ENCODE measurements at regions not wholly inside any gene's neighbourhood (a gene's known extent, or its start where the extent isn't known, plus 50 kb on each side); places are given as distances from the start of the nearest gene placed in this dataset.

DNA sequence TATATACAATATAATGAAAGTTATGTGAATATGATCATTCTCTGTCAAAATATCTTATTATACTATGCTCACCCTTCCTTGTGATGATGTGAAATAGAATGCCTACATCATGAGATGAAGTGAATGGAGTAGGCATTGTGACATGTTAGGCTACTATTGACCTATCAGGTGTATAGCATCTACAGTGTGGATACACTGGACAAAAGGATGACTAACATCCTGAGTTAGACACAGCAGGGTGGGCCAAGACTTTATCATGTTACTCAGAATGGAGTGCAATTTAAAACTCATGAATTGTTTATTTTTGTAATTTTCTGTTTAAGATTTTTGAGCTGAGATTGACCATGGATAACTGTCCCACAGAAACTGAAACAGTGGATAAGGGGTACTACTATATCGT lies 53.4 kb upstream of the NAV3 start:
- DNase-seq = no peak

DNA sequence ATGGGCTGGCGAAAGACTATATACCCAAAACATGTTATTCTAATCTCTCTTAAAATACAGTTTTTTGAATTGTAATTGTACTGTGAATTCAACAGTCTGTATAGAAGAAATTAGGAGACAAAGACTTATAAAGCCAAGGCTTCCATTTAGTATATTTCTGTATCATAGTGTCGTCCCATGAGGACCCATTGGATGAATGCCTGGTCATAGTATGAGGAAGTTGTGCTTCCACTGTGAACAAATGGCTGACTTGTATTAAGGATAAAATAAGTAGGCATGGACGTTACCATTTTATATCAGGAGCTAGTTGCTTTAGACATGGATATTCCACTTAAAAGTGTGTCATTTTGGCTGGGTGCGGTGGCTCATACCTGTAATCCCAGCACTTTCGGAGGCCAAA lies 55.9 kb upstream of the NAV3 start:
- DNase-seq = no peak

DNA sequence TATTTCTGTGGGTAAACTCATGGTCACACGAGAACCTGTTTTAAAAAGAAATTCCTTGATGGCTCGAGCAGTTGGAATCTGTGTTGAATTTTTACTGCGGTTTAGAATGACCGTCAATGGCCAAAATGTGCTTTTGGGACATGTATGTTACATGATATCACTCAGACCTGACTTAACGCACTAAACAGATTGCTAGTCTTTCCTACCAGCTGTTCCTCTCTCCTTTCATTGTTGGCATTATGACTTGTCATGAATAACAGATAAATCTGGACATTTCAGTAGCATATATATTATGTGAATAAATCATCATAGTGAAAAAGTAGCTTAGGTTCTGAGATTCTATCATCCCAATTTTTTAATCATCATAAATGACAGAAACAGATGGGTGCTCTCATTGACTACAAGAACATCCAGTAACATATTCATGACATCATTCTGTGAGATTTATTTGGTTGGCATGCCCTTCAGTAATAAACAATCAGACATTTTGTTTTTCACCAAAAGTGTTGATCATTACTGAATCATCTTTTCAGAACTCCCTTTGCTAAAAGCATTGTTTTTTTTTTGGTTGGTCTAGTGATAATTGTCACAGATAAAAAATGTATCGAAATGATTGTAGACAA lies 57.9 kb upstream of the NAV3 start:
- DNase-seq = no peak

DNA sequence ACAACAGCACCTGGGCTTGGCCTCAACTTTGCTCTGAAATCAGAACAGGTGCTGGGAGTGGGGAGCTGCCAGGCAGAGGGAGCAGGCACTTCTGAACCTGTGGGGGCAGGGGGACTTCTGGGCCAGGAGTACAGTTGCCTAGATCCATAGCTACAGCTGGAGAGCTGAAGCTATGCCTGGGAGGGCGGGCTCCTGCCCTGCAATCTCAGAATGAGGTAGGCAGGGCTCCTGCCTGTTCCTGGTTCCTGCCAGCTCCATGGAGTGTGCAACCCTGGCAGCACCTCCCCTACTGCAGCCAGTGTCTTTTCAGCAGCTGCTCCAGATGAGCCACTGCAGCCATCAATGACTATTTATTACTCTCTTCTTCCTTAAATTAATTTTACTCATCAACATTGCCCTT lies 62.1 kb upstream of the NAV3 start:
- DNase-seq = no peak

DNA sequence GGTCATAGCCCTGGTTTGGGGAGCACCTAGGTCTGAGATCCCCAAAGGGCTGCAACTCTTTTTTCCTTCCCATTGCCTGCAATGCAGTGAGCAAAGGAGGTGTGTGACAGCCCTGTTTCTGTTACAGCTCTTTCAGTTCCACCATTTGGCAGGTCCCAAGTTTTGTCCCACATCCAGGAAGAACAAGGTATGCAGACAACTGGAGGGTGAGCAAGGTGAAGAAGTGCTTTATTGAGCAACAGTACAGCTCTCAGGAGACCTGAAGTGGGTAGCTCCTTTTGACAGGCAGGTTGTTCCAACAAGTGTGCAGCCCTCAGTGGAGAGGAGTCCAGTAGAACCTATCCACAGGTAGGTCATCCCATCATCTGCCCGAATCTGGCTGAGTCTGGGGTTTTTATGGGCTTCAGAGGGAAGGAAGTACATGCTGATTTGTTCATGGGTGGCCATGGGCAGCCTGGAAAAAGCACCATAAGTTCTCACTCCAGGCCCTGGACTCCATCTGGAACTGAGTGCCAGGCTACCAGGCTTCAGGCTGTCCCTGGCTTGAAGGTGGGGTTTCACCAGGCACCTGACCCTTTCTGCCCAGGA lies 62.8 kb upstream of the NAV3 start:
- no peak for DNase-seq

DNA sequence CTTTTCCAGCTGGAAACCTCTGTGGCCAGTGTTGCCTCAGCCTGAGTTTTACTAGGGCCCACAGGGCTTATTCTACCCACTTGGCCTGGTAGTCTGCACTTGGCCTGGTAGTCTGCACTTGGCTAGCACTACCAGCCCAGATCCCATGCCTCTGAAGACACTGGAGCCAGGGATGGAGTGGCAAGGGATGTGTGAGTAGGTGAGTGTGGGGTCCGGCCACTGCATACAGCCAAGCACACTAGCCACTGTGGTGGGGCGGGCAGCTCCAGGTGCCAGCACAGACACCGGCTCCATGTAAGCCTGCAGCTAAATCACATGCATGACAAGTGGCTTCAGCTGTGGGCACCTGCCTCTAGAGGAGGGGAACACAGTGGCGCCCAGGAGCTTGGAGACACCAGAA lies 63.4 kb upstream of the NAV3 start:
- DNase-seq = no peak

DNA sequence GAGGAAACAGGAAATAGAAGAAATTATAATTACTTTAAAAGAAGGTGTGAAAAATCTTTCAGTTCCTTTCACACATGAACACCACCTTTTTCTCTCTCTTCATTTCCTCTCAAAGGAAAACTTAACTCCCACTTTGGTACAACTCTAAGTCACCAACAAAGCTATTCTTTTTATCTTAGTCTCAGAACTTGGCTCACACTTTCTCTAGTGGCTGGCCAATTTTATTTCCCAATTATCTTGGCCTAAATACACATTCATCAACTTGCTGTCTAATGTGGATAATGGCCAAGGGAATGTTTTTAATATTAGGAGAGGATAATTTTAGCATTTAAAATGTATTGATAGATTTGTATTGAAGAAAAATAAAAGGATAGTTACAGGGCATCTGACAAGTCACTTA lies 64.5 kb upstream of the NAV3 start:
- DNase-seq = no peak

DNA sequence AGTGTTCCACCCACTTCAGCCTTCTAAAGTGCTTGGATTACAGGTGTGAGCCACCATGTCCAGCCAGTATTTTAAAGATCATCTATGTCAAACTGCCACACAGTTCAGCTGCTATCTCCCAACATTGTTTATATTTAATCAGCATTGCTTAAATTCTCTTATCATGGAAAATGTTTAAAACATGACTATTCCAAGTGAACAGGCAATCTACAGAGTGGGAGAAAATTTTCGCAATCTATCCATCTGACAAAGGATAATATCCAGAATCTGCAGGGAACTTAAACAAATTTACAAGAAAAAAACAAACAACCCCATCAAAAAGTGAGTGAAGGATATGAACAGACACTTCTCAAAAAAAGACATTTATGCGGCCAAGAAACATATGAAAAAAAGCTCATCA lies 69.4 kb upstream of the NAV3 start:
- DNase-seq = no peak

DNA sequence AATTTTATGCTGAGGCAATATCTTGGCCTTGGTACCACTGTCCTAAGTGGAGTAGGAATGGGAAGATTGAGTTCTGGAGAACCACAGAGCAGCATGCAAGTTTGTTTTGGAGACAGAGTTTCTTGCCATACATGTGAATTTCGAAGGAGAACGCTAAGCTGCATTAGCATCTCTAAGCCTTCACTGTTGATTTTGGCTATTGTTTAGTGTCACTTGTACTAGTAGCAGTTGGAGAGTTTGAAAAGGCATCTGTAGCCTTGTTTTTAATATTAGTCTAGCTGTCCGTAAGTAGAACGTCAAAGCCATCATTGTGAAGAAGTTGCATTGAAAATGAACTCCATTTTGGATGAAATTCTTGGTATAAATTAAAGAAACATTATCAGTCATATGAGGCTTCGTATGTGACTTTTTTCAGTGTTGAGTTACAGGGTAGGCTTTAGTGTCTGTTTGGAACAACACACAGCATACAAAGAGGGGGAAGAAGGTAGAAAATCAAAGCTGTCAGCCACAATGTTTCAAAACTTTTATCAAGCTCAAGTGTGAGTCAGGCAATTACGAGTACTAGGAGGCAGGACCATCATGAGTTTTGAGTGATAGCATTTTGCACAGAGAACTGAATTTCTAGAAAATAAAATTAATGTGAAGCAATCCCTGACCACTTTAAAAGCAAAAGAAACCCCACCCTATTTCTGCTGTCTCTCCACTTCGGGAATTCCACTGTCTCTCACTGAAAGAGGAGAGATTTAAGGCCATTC lies 70.2 kb upstream of the NAV3 start:
- no peak for DNase-seq

DNA sequence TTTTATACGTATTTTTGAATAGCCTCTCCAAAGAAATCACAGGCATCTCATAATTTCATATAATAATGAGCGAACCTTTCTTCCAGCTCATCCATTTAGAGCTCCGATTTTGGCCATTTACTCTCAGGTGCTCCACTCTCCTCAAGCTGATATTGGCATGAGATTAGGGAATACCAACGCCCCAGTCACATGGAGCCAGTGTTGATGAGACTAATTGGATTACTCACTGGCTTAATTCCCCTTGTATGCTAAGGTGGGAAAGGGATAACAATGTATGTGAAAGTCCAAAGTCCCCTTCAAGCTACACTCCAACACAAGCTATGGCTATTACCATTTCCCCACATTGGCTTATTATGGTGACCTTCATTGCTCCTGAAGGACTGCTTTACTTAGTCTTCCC lies 76.6 kb upstream of the NAV3 start:
- no peak for DNase-seq

DNA sequence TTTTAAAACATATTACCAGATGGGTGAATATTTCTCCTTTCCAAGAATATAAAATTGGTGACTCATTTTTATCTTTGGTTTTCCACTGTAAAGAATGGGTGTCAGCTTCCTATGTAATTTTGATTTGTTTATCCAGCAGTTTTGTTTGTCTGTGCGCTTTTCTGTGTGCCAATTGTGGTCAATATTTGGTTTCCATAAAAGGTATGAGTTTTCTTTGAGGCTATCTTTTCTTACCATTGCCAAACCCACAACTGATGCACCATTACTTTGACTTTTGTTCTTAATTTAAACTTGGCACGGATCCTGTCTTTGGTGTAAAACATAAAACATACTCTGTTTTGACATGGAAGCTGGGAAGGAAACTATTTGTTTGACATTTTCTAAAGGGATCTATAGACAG lies 78.8 kb upstream of the NAV3 start:
- DNase-seq = no peak

DNA sequence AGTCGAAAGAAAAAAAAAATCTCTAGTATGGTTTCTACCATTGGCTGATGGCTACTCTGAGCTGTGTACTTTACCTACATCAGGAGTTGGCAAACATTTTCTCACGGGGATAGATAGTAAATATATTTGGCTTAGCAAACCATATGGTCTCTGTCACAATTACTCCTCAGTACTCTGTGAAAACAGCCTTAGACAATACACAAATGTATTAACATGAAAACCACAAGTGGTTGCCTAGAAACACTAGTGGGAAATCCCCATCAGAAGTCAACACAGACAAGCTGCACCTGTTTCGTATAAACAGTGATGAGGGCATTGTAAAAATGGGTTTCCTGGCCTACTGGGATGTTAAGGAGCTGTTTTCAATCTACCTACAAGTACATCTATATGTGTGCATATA lies 84.6 kb upstream of the NAV3 start:
- no peak for DNase-seq

DNA sequence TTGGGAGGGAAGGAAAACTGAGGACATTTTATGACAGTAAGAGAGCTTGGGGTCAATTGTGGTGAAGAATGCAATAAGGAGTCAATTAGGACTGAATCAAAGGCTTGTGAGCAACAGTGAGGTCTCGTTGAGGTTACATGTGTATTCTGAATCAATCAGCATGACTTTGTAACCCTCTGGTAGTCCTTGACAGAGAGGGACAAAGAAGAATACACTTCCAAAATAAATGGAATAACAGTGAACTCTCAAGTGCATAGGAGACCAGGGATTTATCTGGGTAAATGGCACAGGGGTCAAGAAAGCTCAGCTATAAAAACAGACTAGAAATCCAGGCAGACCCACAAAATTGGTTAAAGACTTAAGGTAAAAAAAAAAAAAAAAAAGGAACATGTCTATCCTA lies 85.1 kb upstream of the NAV3 start:
- DNase-seq = no peak

DNA sequence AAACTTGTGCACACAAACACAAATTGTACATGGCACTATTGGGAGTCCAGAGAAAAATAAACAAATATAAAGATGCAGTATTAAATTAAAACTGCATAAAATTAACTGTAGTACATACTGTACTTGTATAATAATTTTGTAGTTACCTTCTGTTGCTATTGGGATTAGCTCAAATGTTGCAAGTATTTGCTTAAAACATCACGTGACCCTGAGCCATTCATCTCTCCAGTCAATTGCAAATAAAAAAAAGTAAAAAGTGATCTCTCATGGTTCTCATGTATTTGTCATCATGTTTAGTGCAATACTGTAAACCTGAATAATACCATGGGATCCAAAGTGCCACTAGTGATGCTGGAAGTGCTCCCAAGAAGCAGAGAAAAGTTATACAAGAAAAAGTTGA lies 88.1 kb upstream of the NAV3 start:
- no peak for DNase-seq

DNA sequence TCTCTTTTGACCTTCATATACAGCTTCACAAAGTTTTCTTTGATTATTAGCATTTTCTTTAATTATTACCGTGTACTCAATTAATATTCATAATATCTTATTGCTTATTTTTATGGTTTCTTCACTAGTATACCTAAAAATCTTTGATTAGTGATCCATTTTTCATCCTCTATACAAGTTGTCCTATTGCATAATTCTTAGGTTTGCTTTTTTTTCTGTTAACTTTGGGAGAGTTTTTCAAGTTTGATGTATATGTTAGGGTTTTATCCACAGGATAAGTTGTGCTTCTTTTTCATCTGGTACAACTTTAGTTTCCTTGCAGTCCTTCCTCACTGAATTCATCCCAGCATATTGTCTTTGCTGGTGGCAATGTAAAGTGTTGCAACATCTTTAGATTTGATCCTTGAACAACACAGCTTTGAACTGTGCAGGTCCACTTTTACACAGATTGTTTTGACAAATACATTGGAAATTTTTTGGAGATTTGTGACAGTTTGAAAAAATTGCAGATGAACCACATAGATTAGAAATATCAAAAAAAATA lies 88.6 kb upstream of the NAV3 start:
- DNase-seq = no peak

DNA sequence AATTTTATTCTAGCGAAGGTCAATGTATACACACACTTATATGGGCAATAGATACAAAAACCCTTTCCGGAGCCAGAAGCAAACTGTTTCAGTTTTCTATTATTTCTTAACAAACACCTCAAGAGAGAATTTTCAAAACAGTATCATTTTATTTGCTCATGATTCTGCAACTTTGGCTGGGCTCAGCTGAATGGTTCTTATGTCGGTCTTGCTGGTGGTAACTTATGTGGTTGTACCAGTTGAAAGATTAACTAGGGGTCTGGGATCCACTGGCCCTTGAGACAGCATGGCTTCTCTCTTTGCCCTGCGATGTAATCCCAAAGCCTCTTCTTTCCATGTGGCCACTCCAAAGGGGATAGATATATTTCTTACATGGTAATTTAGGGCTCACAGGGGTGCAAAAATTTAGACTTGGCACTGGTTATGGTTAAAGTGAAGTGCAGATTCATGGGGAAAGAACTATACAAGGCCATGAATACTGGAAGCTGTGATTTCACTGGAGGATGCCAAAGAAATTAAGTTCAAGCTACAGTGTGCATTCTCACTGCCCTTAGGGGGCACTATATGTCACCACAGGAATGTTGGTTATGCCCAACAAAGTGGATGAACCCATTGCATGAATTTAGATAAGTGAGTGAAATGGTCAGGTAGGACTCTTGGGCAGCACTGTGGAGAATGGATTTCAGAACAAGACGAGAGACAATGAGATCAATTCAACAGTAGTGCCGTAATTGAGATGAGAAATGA lies 94.3 kb upstream of the NAV3 start:
- DNase-seq = no peak

DNA sequence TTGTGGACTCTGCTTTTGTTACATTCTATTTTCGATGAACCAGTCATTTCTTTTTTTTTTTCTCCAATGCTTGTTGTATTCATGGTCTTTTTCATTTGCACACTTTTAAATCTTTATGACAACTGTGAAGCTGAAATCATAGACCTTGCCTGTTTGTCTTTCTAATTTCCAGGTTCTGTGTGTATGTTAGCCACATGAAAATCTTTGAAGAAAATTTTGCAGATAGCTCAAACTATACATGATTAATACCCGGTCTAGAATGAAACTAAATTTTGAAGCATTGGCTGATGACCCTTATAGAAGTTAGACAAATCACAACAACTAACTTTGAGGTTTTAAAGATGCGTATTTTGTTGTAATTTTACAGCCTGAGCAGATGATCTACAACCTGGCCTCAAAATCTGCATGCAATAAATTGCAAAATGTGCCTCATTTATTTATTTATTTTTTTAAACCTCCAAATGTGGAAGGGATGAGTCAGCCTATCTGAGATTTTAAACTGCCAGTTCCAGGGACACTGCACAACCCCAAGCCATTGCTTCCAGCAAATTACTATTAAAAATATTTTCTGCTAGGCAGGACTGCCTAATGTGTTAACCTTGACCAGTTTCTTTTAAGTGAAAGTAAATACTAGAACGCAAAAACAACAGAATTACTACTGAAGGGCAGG lies 96.3 kb upstream of the NAV3 start:
- no peak for DNase-seq

DNA sequence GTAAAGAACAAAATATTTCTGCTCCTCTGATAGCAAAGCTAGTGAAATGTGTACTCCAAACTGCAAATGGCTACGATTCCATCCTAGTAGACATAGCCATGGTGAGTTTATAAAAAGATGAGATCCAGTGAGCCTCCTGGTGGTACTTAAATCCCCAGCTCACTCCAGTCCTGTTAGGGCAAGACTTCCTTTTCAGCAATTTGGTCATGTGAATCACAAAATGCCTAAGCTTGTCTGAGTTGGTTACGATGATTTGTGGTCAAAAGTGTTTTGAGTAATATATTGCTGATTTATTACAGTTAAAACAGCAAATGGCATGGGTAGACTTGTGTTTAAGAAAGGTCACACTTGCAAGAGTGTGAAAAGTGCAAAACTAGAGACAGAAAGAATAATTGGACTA lies 102.7 kb upstream of the NAV3 start:
- DNase-seq = no peak

DNA sequence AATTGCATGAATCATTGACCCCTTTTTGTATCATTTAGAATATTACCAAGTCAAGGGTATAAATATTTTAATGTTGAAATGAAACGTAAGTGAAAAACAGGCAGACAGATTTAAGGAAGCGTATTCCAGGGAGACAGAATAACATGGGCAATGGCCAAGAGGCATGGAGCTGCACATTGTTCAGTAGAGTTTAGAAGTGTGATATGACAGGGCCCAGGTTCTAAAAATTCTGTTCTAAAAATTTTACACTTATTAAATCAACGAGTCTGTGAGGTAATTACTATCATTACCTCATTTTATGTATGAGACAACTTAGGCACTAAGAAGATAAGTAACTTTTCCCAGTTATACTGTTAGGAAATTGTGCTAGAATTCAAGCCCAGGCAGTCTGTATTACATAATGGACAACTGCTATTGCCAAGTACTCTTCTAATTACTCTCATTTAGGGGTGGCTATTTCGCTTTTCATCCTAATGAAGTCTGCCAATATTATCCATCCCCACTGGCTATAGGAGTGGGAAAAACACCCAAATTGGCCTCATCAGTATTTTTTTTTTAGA lies 103.2 kb upstream of the NAV3 start:
- DNase-seq = no peak

DNA sequence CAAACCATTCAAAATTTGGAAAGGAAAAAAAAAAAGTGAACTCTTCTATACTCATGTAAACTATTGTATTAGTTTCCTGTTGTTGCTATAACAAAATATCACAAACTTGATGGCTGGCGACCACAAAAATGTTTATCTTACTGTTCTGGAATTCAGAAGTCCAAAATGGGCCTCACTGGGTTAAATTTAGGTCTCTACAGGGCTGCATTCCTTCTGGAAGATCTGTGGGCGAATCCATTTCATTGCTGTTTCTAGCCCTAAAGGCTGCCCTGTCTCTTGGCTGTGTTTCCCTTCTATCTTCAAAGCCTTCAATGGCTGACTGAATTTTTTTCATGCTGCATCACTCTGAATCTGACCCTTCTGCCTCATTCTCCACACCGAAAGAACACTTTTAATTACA lies 105.1 kb upstream of the NAV3 start:
- DNase-seq = no peak

DNA sequence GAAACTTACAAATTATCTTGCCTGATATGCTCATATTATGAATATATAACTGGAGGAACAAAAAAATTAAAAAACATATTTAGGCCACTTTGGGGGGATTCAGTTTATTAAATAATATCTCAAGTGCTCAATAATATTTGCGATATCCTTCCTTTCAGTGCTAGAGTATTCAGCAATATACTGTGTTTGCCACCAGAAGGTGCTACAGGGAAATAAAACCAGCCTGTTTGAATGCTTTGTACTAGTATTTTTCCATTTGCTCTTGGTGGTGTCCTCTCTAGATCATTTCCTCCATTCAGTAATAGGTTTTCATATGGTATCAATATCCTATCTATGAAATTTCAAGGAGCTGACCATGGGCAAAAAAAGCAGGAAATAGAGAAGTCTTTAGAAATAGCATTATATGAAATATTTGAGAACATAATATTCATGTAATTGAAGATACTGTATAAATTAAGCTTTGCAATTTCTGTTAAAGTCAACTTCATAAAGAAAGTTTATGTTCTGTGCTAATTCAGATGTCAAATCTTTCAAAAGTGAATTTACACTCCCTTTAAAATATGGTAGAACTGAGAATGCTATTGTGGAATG lies 106.2 kb upstream of the NAV3 start:
- DNase-seq = no peak

DNA sequence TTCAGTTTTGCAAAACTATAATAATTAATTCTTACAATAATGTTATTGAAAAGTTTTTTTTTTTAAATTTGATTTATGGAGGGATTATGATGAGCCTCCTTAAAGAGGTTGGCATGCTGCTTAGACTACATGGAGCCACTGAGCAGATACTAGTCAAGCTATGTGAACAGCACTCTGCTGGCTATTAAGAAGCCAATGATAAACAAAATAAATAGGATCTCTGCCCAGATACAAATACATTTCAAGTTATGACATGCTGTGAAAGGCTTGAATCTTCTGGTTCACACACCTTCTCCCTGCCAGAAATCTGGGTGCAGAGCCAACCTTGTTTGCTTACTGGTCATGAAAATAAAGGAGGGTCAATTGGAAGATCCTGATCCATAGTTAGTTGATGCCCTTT lies 107.4 kb upstream of the NAV3 start:
- no peak for DNase-seq
